Keratinocyte (primary cell): ENCODE measurements at regions not wholly inside any gene's neighbourhood (a gene's known extent, or its start where the extent isn't known, plus 50 kb on each side); places are given as distances from the start of the nearest gene placed in this dataset.

Experiments
- CTCF ChIP-seq, 3 experiments: IDR thresholded peaks in 1 of 3; conservative IDR thresholded peaks in 1 of 3; optimal IDR thresholded peaks in 1 of 3; 2 replicates in 2 of 3; 3 replicates in 1 of 3; pipeline versions ENCODE3 to v1.5.1; 2011; ENCODE audit warnings: low read length in 3 of 3, mild to moderate bottlenecking in 3 of 3, moderate library complexity in 2 of 3, control low read depth in 1 of 3, inconsistent platforms in 1 of 3; ENCODE audit not compliant: insufficient read depth in 2 of 3; ENCODE audit errors: extremely low read depth in 1 of 3
- EZH2 ChIP-seq: IDR thresholded peaks from one replicate; pipeline ENCODE4 v1.6.1; 2012; ENCODE audit warnings: inconsistent platforms, mild to moderate bottlenecking, low read length, moderate library complexity

GRCh38 chr4:181525634-181526033 is 717.6 kb upstream of the TENM3 start:
- TF ChIP-seq CTCF (optimal IDR thresholded peaks at IDR 0.05 in 1 of 3, IDR thresholded peaks at IDR 0.05 in 1 of 3, conservative IDR thresholded peaks at IDR 0.05 in 1 of 3; ENCODE audit: extremely low read depth in 1 of 3, insufficient read depth in 2 of 3, low read length in 3 of 3) (no peak), EZH2 (no peak)
